H1 (cell line): ENCODE measurements at regions not wholly inside any gene's neighbourhood (a gene's known extent, or its start where the extent isn't known, plus 50 kb on each side); places are given as distances from the start of the nearest gene placed in this dataset.

Experiments used
- CHD2 ChIP-seq: IDR thresholded peaks from 2 replicates; pipeline ENCODE4 v1.6.1; 2012; ENCODE audit warnings: low read length, improper control_type of control experiment
- CTCF ChIP-seq, 3 experiments: IDR thresholded peaks; 1 replicate in 2 of 3; 2 replicates in 1 of 3; pipeline versions ENCODE4 v1.5.1 to v1.6.1; 2011; ENCODE audit warnings: low read length in 3 of 3, mild to moderate bottlenecking in 3 of 3, inconsistent platforms in 2 of 3, low read depth in 1 of 3, moderate library complexity in 1 of 3; ENCODE audit not compliant: insufficient read depth in 1 of 3; ENCODE audit errors: control extremely low read depth in 1 of 3
- EZH2 ChIP-seq: fragments of 200-600 bp; sonication (generic); IDR thresholded peaks from 2 replicates; pipeline ENCODE4 v1.7.1; 2012; ENCODE audit warnings: low read depth, mild to moderate bottlenecking, moderate library complexity, low read length, inconsistent platforms; ENCODE audit not compliant: severe bottlenecking
- GABPA ChIP-seq: IDR thresholded peaks from 2 replicates; pipeline ENCODE4 v1.6.1; 2011; ENCODE audit warnings: mild to moderate bottlenecking, low read length, moderate library complexity, borderline replicate concordance; ENCODE audit not compliant: insufficient read depth
- POLR2A ChIP-seq, 2 experiments: IDR thresholded peaks; 1 replicate in 1 of 2; 2 replicates in 1 of 2; pipeline ENCODE4 v1.6.1; 2011; ENCODE audit warnings: low read depth in 2 of 2, low read length in 2 of 2, mild to moderate bottlenecking in 2 of 2; ENCODE audit errors: control extremely low read depth in 1 of 2
- RAD21 ChIP-seq, 2 experiments: IDR thresholded peaks in 1 of 2; conservative IDR thresholded peaks in 1 of 2; 2 replicates each; pipeline ENCODE4 v1.6.1; 2011; ENCODE audit warnings: low read depth in 2 of 2, low read length in 2 of 2, improper control_type of control experiment in 1 of 2, inconsistent platforms in 1 of 2, mild to moderate bottlenecking in 1 of 2, moderate library complexity in 1 of 2
- SP1 ChIP-seq: IDR thresholded peaks from 2 replicates; pipeline ENCODE4 v1.6.1; 2011; ENCODE audit warnings: low read depth, low read length
- SP2 ChIP-seq: IDR thresholded peaks from 2 replicates; pipeline ENCODE4 v1.6.1; 2012; ENCODE audit warnings: mild to moderate bottlenecking, low read length, inconsistent platforms
- ZNF274 ChIP-seq: IDR thresholded peaks from 2 replicates; pipeline ENCODE4 v1.7.0; 2012; ENCODE audit warnings: low read length, borderline replicate concordance; ENCODE audit errors: extremely low read depth
- TF ChIP-seq, protein P1 (sequence below): IDR thresholded peaks from 2 replicates; pipeline ENCODE4 v1.6.1; 2012; ENCODE audit warnings: low read length, inconsistent platforms

DNA sequence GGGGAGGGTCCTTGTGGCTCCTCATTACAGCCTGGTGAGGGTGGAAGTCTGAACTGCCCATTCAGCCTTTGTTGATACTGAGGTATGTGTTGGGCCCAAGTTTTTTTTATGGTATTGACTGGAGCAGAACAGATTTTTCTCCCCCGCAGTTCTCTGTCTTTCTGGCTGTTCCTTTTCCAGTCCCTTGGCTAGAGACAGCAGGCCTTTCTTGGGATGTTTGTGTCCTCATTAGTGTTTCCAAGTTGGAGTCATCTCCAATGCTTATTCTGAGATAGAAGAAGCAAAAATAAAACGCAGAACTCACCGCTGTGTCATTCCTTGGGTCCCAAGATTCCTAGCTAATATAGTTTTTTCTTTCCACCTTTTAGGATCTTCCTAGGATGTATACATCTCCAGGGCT, 193.3 kb downstream of the RAMP3 start:
- TF ChIP-seq EZH2 (no peak), CTCF (IDR thresholded peaks at IDR 0.05; ENCODE audit: control extremely low read depth in 1 of 3, insufficient read depth in 1 of 3, low read depth in 1 of 3, low read length in 3 of 3) (no peak), SP1 (no peak), RAD21 (IDR thresholded peaks at IDR 0.05 in 1 of 2, conservative IDR thresholded peaks at IDR 0.05 in 1 of 2; ENCODE audit: low read depth in 2 of 2, low read length in 2 of 2) (no peak), ZNF274 (no peak), CHD2 (no peak), POLR2A (IDR thresholded peaks at IDR 0.05; ENCODE audit: control extremely low read depth in 1 of 2, low read depth in 2 of 2, low read length in 2 of 2) (no peak), GABPA (no peak), SP2 (no peak)
- TF ChIP-seq, protein P1, sequence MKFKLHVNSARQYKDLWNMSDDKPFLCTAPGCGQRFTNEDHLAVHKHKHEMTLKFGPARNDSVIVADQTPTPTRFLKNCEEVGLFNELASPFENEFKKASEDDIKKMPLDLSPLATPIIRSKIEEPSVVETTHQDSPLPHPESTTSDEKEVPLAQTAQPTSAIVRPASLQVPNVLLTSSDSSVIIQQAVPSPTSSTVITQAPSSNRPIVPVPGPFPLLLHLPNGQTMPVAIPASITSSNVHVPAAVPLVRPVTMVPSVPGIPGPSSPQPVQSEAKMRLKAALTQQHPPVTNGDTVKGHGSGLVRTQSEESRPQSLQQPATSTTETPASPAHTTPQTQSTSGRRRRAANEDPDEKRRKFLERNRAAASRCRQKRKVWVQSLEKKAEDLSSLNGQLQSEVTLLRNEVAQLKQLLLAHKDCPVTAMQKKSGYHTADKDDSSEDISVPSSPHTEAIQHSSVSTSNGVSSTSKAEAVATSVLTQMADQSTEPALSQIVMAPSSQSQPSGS = no peak
